Epithelial cell of prostate (primary cell): ENCODE measurements at regions not wholly inside any gene's neighbourhood (a gene's known extent, or its start where the extent isn't known, plus 50 kb on each side); places are given as distances from the start of the nearest gene placed in this dataset.

Experiments used
- DNase-seq: peaks from one replicate; pipeline ENCODE4 v3.0.0-alpha.2; 2011; ENCODE audit warnings: low read depth, low spot score
- H3K27ac ChIP-seq: fragments of 450-650 bp; 2 replicates; pipeline ENCODE4 v1.5.1; 2017; ENCODE audit warnings: mild to moderate bottlenecking

DNA sequence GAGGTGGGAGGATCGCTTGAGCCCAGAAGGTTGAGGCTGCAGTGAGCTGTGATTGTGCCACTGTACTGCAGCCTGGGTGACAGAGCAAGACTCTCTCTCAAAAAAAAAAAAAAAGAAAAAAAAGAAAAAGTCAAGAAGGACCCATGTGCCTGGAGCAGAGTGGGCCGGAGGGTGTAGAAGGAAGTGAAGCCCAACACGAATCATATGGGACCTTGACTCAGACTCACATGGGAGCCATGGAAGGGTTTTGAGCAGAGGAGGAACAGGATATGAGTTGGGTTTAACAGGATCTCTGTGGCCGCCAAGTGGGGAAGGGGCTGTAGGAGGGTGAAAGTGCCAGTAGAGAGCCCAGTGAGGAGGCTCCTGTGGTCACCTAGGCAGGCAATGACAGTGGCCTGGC is 165.4 kb downstream of the PHETA1 start:
- DNase-seq: no peak
- no peak overlapping the region for H3K27ac ChIP-seq

DNA sequence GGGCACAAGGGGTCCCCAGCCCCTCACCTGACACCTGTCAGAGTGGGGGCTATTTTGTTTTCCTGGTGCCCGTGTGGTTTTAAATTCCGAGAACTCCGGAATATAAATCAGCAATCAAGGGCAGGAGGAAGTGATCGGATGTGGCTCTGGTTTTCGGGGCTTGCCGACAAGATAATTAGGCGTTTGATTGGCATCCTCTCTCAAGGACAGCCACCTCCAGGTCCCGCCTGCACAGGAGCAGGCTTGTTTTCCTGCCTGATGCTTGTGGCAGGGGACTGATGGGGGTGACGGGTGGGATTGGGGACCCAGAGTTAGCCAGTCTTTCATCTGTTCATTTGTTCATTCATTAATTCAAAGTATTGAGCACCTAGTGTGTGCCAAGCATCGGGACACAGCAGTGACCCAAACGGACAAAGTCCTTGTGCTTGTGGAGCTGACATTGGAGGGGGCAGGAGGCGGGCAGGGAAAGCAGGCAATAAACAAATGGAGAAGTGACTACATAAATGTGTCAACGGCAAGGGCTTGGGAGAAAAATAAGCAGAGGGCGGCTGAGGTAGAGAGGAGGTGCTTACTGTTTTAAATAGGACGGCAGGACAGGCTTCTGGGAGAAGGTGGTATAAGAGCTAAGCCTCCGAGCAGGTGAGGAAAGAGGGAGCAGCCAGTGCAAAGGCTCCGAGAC is 166.5 kb downstream of the PHETA1 start:
- DNase-seq: no peak
- no peak overlapping the region for H3K27ac ChIP-seq

DNA sequence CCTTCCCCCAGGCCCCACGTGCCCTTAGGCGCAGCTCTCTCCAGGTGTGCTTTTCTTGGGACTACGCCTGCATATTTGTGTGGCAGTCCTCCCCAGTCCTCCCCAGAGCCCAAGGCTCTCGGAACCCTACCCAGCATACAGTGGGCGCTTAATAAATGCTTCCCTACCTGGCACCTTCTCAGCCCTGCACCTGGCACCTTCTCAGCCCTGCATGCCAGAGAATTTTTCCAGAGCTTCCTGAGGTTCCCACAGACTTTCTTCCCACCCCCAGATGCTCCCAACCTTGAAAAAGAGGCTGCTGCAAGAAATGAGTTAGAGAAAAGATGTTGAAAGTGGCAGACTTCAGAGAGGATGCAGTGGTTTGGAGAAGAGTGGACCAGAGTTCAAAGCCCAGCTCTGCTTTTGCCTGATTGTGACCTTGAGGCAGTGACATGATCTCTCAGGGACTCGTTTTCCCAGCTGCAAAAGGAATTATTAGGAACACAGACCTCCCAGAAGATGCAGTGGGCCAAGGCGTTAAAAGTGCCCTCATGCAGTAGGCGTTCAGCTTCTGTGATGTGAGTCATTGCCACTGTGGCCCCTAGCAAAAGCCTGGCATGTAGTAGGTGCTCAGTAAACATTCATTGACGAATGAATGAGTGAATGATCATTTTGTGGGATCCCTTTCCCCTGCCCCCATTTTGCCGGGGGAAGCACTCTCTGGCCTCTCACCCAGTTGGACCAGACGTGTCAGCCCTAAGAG is 167.2 kb downstream of the PHETA1 start:
- no peak overlapping the region for H3K27ac ChIP-seq
- DNase-seq: no peak

DNA sequence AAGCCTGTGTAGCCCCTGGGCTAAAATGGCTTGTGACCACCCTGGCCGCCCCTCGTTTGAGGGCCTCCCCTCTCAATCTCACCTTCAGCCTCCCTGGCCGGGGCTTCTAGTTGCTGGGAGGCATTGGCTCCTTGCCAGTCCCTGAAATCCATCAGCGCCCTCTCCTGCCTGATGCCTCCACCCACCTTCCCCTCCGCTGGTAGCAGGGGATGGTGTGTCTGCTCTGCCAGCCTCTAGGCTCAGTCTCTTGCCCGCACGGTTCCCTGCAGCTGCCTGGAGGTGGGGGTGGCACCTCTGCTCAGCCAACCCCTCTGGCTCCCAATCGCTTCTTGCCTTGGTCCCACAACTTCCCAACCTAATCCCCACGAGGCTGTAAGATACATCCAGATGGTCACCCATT is 167.9 kb downstream of the PHETA1 start:
- no peak overlapping the region for H3K27ac ChIP-seq
- DNase-seq: no peak

GRCh38 chr12:111197376-111197944 is 171.4 kb downstream of the PHETA1 start:
- H3K27ac ChIP-seq: no peak overlapping the region
- DNase-seq: no peak

DNA sequence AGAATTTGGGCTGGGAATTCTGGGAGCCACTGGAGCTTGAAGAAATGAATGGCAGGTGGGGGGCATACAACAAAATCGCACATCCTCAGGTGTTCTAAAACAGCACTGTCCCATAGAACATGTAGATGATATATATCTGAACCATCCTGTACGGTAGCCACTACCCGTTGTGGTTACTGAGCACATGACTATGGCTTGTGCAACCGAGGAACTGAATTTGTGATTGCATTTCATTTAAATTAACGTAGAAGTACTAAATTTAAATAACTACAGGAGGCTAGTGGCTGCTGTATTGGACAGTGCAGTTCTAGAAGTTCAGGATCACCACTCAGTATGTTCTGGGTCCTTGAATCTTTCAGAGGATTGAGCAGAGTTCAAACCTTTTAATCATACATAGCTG is 172.4 kb downstream of the PHETA1 start:
- no peak overlapping the region for H3K27ac ChIP-seq
- DNase-seq: no peak

GRCh38 chr12:111195316-111195715 is 173.6 kb downstream of the PHETA1 start:
- no peak overlapping the region for H3K27ac ChIP-seq
- DNase-seq: no peak

DNA sequence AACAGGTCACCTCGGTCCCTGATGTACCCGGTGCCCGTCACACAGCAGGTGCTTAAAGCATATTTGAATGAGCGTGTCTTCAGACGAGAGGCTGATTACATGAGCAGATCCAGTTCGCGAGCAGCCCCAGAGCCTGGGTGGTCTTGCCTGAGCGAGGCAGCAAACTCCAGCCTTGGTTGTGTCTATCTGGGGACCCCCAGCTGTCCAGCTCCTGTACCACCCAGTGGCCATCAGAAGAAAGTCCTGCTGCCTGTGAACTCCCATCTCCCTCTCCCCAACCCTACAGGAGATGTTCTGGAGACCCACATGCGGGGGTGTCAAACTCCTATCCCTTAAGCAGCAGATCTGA is 174.2 kb downstream of the PHETA1 start:
- H3K27ac ChIP-seq: no peak overlapping the region
- no peak for DNase-seq

DNA sequence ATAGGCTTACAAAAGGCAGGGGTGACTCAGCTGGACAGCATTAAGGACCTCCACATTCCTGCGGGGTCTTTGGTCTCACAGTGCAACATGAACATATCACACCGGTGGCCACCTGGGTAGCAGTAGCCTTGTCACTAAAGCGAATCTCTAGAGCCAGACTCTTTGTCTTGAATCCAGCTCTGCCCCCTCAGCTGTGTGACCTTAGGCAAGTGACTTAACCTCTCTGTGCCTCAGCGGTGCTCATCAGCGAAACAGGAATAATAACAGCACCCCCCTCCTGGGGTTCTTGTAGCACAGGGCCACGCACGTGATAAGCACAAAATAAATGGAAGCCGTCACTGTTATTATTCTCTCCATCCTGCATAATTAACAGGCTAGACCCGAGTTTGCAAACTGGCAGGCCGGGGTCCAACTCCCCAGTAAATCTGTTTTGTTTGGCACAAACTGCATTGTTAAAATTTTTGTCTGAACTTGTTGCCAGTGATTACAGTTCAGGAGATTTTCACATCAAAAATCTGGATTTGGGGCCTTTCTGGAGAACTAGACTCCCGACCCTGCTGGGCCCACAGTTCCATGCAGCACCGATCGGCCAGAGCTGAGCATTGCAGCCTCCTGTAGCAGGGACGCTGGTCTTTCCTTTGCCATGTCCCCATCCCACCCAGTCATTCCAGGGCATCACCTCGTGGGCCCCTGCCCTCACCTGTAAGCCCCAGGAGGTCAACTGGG is 174.8 kb downstream of the PHETA1 start:
- no peak for DNase-seq
- no peak overlapping the region for H3K27ac ChIP-seq

DNA sequence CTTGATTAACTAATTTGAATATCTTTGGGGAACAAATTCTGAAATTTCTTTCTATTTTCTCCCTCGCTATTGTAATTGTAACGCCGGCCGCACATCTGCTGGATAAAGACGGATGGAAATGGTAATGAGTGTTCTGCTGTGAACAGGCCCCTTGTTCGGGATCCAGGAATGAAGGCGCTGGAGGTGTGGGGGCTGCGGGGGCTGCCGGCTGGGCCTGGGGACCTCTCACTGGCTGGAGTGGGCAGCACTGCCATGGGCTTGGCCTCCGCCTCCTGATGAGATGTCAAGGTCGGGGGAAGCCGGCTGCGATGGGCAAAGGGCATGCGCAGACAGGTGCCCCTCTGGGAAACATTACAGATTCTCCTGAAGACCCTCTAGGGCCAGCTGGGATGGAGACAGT is 175.4 kb downstream of the PHETA1 start:
- no peak overlapping the region for H3K27ac ChIP-seq
- DNase-seq: no peak

DNA sequence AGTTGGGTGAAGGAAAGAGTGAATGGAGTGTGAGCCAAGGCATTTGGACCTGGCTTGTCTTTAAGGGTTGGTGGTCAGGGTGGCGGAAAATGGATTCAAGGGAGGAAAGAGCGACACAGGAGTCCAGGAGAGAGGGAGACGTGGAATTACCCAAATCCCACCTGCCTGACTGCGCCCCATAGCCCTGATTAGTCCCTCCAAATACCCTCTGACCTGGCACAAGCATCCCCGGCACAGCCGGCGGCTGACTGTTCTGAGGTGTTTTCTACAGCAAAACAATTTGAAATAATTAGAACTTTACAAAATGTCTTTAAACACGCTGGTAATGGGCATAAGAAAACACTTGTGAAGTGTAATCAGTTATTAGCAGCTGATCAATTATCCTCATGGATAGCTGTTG is 175.8 kb downstream of the PHETA1 start:
- no peak for DNase-seq
- no peak overlapping the region for H3K27ac ChIP-seq

GRCh38 chr12:111192647-111193046 is 176.2 kb downstream of the PHETA1 start:
- no peak for DNase-seq

DNA sequence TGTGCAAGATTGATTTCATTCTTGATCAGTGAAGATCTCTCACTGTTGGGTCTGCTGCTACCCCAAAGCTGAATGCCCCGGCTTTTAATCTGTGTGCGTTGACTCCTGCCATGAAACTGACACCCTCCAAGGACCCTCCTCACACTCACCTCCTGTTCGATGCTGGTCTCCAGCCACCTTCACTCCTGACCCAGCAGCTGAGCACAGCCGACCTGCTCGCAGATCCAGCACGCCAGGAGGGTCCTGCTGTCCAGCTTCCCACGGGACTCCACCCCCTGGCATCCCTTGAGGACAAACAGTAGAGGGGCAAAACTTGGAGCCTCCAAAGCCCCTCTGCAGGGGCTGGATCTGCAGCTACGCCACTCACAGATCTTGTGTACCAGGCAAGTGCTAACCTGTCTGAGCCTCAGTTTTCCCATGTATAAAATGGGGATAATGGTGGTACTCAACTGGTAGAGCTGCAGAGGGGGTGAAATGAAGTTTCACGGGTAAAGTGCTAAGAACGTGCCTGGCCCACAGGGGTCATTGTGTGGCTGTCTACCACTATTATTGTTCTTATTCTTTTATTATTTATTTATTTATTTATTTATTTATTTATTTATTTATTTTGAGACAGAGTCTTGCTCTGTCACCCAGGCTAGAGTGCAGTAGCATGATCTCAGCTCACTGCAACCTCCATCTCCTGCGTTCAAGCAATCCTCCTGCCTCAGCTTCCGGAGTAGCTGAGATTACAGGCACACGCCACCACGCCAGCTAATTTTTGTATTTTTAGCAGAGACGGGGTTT is 178.0 kb downstream of the PHETA1 start:
- H3K27ac ChIP-seq: no peak overlapping the region
- DNase-seq: no peak

More at GRCh38 chr12:111192647-111193046, 176.2 kb downstream of the PHETA1 start:
- H3K27ac ChIP-seq: no peak overlapping the region

DNA sequence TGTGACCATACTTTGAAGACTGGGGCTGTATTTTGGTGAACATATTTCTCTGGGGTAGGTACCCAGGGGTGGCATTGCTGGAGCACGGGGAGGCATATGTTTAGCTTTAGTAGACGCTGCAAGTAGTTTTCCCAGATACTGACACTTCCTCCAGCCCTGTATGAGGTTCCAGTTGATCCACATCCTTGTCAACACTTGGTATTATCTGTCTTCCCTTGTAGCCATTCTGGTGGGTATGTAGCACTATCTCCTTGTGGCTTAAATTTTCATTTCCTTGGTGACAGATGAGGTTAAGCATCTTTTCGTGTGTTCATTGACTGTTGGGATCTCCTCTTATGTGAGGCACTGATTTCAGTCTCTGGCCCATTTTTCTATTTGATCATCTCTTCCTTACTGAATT is 179.1 kb downstream of the PHETA1 start:
- DNase-seq: no peak
- H3K27ac ChIP-seq: no peak overlapping the region

GRCh38 chr12:111188436-111188835 is 180.5 kb downstream of the PHETA1 start:
- no peak for DNase-seq
- no peak overlapping the region for H3K27ac ChIP-seq

DNA sequence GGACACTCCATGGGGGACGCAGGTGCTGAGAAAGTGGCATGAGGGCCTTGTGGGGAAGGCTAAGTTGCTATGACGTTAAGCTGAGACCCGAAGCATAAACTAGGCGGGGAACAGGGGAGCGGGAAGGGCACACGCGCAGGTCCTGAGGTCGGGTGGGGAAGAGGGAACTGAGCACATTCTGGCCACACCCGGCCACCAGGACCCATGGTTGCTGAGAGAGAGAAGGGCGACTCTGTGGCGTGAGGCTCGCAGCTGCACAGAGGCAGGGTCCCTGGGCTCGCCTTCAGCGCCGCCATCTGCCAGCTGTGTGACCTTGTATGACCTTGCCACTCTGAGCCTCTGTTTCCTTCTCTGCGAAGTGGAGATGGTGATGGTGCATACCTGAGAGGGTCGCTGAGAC is 182.5 kb downstream of the PHETA1 start:
- DNase-seq: no peak
- no peak overlapping the region for H3K27ac ChIP-seq

GRCh38 chr12:111185889-111186227 is 183.0 kb downstream of the PHETA1 start:
- DNase-seq: no peak

GRCh38 chr12:111185206-111185888 is 183.5 kb downstream of the PHETA1 start:
- DNase-seq: no peak
- H3K27ac ChIP-seq: no peak overlapping the region

More at GRCh38 chr12:111185889-111186227, 183.0 kb downstream of the PHETA1 start:
- H3K27ac ChIP-seq: no peak overlapping the region

GRCh38 chr12:111184161-111184560 is 184.7 kb downstream of the PHETA1 start:
- no peak overlapping the region for H3K27ac ChIP-seq
- DNase-seq: no peak

- H3K27ac ChIP-seq: no peak overlapping the region
- no peak for DNase-seq
Observed at GRCh38 chr12:111183094-111183493, 185.8 kb downstream of the PHETA1 start.
